22Rv1 (cell line): ENCODE measurements at regions not wholly inside any gene's neighbourhood (a gene's known extent, or its start where the extent isn't known, plus 50 kb on each side); places are given as distances from the start of the nearest gene placed in this dataset.

Source experiments
- H3K27ac ChIP-seq: fragments of 450-650 bp; 2 replicates; pipeline ENCODE4 v1.5.1; 2017
- ZFX ChIP-seq: fragments of 450-650 bp; IDR thresholded peaks from 2 replicates; pipeline ENCODE4 v1.6.1; 2017; ENCODE audit warnings: antibody characterized with exemption, borderline replicate concordance
- TF ChIP-seq, protein P1 (sequence below): fragments of 450-650 bp; IDR thresholded peaks from 2 replicates; pipeline ENCODE4 v1.5.1; 2017; ENCODE audit warnings: mild to moderate bottlenecking

DNA sequence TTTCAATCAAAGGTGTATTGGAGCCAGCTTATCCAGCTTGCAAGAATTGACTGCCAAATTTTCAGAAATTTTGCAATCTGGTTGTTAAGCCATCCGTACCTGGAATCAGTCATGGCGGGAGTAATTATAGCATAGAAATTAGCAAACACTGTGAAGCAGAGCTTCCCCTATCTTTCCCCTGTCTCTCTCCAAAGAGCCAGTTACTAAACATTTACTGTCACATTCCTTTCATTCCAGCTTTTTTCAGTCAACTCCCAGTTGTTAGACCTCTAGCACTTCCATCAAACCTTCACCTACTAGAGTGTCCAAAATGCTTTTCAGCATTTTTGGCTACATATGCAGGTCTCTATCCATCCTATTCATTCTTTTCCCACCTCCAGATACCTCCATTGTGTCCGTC, 137.4 kb downstream of the MC4R start:
- TF ChIP-seq, protein P1, sequence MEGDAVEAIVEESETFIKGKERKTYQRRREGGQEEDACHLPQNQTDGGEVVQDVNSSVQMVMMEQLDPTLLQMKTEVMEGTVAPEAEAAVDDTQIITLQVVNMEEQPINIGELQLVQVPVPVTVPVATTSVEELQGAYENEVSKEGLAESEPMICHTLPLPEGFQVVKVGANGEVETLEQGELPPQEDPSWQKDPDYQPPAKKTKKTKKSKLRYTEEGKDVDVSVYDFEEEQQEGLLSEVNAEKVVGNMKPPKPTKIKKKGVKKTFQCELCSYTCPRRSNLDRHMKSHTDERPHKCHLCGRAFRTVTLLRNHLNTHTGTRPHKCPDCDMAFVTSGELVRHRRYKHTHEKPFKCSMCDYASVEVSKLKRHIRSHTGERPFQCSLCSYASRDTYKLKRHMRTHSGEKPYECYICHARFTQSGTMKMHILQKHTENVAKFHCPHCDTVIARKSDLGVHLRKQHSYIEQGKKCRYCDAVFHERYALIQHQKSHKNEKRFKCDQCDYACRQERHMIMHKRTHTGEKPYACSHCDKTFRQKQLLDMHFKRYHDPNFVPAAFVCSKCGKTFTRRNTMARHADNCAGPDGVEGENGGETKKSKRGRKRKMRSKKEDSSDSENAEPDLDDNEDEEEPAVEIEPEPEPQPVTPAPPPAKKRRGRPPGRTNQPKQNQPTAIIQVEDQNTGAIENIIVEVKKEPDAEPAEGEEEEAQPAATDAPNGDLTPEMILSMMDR: no peak
- TF ChIP-seq ZFX: no peak
- no peak overlapping the region for H3K27ac ChIP-seq

DNA sequence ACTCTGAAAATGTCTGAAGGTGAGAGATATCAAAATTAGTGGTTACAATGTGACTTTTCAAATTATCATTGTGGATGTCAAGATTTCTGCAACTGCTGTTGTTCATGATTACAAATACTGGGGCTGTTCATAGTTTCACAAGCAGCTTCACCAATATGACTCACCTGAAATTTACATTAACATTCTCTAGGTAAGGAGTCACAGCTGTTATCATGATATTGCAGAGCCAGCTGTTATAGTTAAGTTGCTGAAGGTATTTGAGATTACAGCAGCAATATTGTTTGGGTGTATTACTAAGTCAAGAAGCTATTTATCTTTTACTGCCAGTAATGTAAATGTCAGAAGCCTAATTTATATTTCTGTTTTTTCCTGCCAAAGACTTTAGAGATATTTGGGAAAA, 140.0 kb downstream of the MC4R start:
- H3K27ac ChIP-seq: no peak overlapping the region
- TF ChIP-seq ZFX: no peak
- TF ChIP-seq, protein P1: no peak

DNA sequence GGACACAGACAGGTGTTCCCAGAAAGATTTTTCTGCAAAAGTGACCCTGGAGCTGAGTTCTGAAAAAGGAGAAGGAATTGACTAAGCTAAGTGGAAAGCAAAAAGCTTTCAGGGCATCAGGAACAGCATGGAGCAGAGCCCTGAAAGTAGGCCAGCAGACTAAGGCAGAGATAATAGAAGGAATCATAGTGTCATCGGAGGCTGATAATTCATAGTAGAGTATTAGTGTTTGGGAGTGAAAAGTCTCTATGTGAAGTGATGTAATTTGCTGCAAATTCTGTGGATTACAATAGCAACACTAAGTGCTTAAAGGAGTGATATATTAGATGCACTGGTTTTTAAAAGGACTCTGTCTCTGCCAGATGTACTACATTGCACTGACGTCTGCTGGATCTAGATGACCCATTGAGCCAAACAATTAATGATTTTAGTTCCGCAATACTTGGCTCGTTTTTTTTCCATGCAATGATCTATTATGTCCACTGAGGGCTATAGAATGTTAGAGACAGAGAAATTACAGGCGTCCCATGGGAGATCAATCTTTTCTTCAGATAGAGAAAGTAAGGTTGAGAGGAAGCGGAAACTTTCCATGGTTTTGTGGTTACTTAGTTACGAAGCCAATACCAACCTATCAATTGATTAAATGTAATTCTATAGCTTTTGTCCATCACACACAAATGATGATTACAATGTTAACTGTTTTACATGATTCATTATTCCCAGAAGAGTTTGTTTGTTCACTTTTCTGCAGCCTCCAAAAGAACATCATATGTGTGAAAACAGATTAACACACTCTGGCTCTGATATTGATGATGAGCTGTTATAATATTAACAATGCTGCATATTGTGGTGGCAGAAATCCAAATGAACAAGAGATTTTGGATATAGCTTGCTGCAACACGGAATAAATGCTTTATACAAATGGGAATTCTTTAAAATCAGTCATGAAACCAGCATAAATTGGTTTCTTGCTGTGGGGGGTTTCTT, 143.7 kb downstream of the MC4R start:
- H3K27ac ChIP-seq: no peak overlapping the region
- no peak for TF ChIP-seq ZFX
- TF ChIP-seq, protein P1: no peak

DNA sequence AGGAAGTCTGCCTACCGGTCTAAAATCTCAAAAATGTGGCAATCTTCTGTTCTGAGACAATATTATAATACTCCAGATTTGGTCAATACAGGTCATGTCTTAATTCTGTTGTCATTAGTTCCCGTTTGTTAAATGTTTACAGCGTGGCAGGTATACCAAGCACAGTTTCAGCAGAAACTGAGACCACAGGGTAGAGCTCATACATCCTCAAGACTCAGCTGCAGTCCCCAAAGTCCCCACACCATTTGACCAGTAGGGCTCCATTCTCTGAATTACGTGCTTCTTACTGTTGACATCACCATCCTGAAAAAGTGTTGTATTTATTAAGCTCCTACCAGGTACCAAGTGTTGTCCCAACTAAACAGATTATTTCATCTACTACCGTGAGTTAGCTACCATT, 157.1 kb downstream of the MC4R start:
- TF ChIP-seq, protein P1: no peak
- TF ChIP-seq ZFX: no peak
- H3K27ac ChIP-seq: no peak overlapping the region

DNA sequence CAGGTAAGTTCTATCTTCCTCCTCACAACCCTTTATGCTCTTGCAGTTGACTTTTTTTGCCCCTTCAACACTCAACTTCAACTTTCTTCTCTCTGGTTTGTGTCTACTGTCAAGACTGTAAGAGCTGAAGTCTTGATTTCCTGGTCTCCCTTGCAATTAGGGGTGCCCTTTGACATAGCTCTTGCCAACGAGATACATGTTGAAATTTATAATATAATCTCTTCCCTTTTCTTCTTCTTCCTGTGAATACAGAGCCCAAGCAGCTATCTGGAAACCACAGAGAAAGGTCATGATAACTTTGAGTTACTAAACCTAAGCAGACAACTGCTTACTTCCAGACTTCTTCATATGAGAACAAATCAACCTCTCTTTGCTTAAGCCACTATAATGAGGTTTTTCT, 163.5 kb downstream of the MC4R start:
- no peak for TF ChIP-seq ZFX
- TF ChIP-seq, protein P1: no peak

DNA sequence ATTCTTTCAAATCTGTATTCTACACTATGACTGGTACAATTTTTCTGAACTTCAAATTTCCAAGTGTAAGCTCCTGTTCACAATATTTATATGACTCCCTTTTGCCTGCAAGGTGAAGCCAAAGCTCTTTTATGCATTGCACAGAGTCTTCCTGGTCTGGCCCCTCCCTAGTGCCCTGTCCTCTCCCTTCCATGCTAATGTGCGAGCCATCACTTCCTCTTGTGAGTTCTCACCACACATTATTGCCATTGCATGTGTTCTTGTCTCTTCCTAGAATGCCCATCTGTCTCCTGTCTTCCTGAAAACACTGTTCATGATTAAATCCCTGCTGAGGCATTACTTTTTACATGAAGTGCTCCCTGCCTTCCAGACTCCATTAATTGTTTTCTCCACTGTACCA, 169.9 kb downstream of the MC4R start:
- H3K27ac ChIP-seq: no peak overlapping the region
- TF ChIP-seq, protein P1: no peak

More for the DNA sequence above, 163.5 kb downstream of the MC4R start:
- no peak overlapping the region for H3K27ac ChIP-seq

DNA sequence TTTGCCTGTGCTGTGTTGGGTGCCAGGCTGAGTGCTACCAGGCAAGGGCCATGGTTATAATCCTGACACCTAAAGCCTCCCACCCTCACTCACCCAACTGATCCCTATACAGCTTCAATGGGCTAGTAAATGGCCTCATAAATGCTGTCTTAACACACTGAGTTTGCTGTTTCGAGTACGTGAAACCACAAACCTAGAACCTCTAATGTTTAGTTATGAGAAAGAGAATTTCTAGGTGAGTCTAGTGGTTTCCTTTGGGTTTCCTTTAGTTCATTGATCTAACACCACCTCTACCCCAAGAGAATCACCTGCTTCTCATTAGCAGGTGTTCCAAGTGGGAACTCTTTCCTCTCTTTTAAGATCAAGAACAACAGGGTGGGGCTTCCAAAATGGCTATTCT, 172.0 kb downstream of the MC4R start:
- H3K27ac ChIP-seq: no peak overlapping the region
- TF ChIP-seq, protein P1: no peak
- no peak for TF ChIP-seq ZFX
